HCT116 (cell line): ENCODE measurements at regions not wholly inside any gene's neighbourhood (a gene's known extent, or its start where the extent isn't known, plus 50 kb on each side); places are given as distances from the start of the nearest gene placed in this dataset.

Experiments used
- ATAC-seq: fragments of 200-7000 bp; cut with Tn5 transposase; 2 replicates; pipeline ENCODE4 v1.9.1; 2020; ENCODE audit warnings: mild to moderate bottlenecking, moderate library complexity
- BruUV-seq: library from RNA; stranded (reverse); fragments of 400-500 nt; replicated peaks from 2 replicates; lab custom pipeline; 2021; lab: Mats Ljungman, UMichigan
- CTCF ChIA-PET: fragments of 300-600 bp; sonication (Branson Sonifier 250); formaldehyde crosslinking; loops from one replicate; lab custom pipeline; 2021; ENCODE audit warnings: antibody characterized with exemption; lab: Charles Lee
- POLR2A ChIA-PET: fragments of 300-600, 350-600 bp; sonication (Branson Sonifier 250); formaldehyde crosslinking; loops from one replicate; lab custom pipeline; 2021; ENCODE audit warnings: antibody characterized with exemption; lab: Charles Lee
- RAD21 ChIA-PET, 2 experiments: fragments of 300-600 bp; sonication (Branson Sonifier 250); formaldehyde crosslinking; loops; one replicate each; lab custom pipeline; 2023; ENCODE audit warnings: low total read pairs in 2 of 2; ENCODE audit not compliant: uncharacterized antibody in 2 of 2, unreplicated experiment in 2 of 2, low non-redundant PET in 1 of 2; lab: Charles Lee
- DNase-seq: peaks from one replicate; pipeline ENCODE4 v3.0.0-alpha.2; 2010; ENCODE audit warnings: low read depth, low spot score
- H2AFZ ChIP-seq: fragments of 200-600 bp; shearing (Covaris generic), sonication (generic); 2 replicates; pipeline ENCODE4 v1.6.1; 2017; ENCODE audit warnings: low read depth, mixed run types, mixed read lengths, antibody characterized with exemption, low read length; ENCODE audit not compliant: poor library complexity, severe bottlenecking
- H3K27ac ChIP-seq: 2 replicates; pipeline ENCODE4 v1.5.1; 2012; ENCODE audit warnings: low read depth, low read length
- H3K27me3 ChIP-seq: fragments of 200-600 bp; sonication (generic); 2 replicates; pipeline ENCODE4 v1.6.1; 2016; ENCODE audit warnings: mixed run types, low read length, mixed read lengths; ENCODE audit not compliant: insufficient read depth
- H3K36me3 ChIP-seq, 2 experiments: fragments of 200-500 bp in 1 of 2; fragments of 200-600 bp in 1 of 2; sonication (Bioruptor generic) in 1 of 2; sonication (generic) in 1 of 2; 2 replicates each; pipeline versions ENCODE4 v1.5.1 to v1.6.1; 2014 to 2016; ENCODE audit warnings: low read length in 2 of 2, inconsistent platforms in 1 of 2, mixed read lengths in 1 of 2, mixed run types in 1 of 2; ENCODE audit not compliant: insufficient read depth in 2 of 2, control insufficient read depth in 1 of 2
- H3K4me1 ChIP-seq, 2 experiments: fragments of 200-600 bp in 1 of 2; sonication (generic) in 1 of 2; 2 replicates each; pipeline versions ENCODE4 v1.5.1 to v1.6.1; 2012 to 2017; ENCODE audit warnings: low read length in 2 of 2, inconsistent platforms in 1 of 2, mild to moderate bottlenecking in 1 of 2, mixed read lengths in 1 of 2, mixed run types in 1 of 2, moderate library complexity in 1 of 2; ENCODE audit not compliant: insufficient read depth in 2 of 2, control insufficient read depth in 1 of 2
- H3K4me2 ChIP-seq: fragments of 200-600 bp; sonication (generic); 2 replicates; pipeline ENCODE4 v1.6.1; 2017; ENCODE audit warnings: mixed run types, low read length, mixed read lengths
- H3K4me3 ChIP-seq, 2 experiments: fragments of 200-600 bp in 1 of 2; sonication (generic) in 1 of 2; replicated peaks in 1 of 2; 2 replicates each; pipeline ENCODE4 v1.5.1; 2011 to 2016; ENCODE audit warnings: low read length in 2 of 2, control low read depth in 1 of 2, low read depth in 1 of 2, mild to moderate bottlenecking in 1 of 2, mixed read lengths in 1 of 2, mixed run types in 1 of 2
- H3K79me2 ChIP-seq: fragments of 200-600 bp; sonication (generic); 2 replicates; pipeline ENCODE4 v1.6.1; 2017; ENCODE audit warnings: mild to moderate bottlenecking, mixed run types, low read length, moderate library complexity, mixed read lengths; ENCODE audit not compliant: insufficient read depth
- H3K9ac ChIP-seq: fragments of 200-600 bp; sonication (generic); 2 replicates; pipeline ENCODE4 v1.6.1; 2016; ENCODE audit warnings: low read length, mixed read lengths
- H3K9me2 ChIP-seq: fragments of 200-600 bp; sonication (generic), shearing (Covaris generic); 2 replicates; pipeline ENCODE4 v1.6.1; 2017; ENCODE audit warnings: mixed run types, mild to moderate bottlenecking, moderate library complexity; ENCODE audit not compliant: insufficient read depth
- H3K9me3 ChIP-seq, 2 experiments: fragments of 200-500 bp in 1 of 2; fragments of 200-600 bp in 1 of 2; sonication (Bioruptor generic) in 1 of 2; sonication (generic) in 1 of 2; 2 replicates each; pipeline ENCODE4 v1.6.1; 2014 to 2017; ENCODE audit warnings: low read length in 2 of 2, mixed read lengths in 2 of 2, inconsistent platforms in 1 of 2, low read depth in 1 of 2, mild to moderate bottlenecking in 1 of 2, mixed run types in 1 of 2, moderate library complexity in 1 of 2; ENCODE audit not compliant: control insufficient read depth in 1 of 2, insufficient read depth in 1 of 2
- H4K20me1 ChIP-seq: fragments of 200-600 bp; sonication (generic), shearing (Covaris generic); 2 replicates; pipeline ENCODE4 v1.6.1; 2017; ENCODE audit warnings: mixed run types, mild to moderate bottlenecking, moderate library complexity; ENCODE audit not compliant: insufficient read depth
- CBX3 ChIP-seq: IDR thresholded peaks from 2 replicates; pipeline ENCODE4 v1.6.1; 2012; ENCODE audit warnings: low read depth
- EZH2 ChIP-seq: fragments of 200-600 bp; sonication (generic); IDR thresholded peaks from 2 replicates; pipeline ENCODE4 v1.6.1; 2017; ENCODE audit warnings: antibody characterized with exemption, mixed run types
- EZH2phosphoT487 ChIP-seq: fragments of 200-600 bp; IDR thresholded peaks from 2 replicates; pipeline ENCODE4 v1.6.1; 2018; ENCODE audit warnings: antibody characterized with exemption, borderline replicate concordance
- FOSL1 ChIP-seq: IDR thresholded peaks from 2 replicates; pipeline ENCODE4 v1.6.1; 2012; ENCODE audit warnings: low read depth
- JUND ChIP-seq: IDR thresholded peaks from 2 replicates; pipeline ENCODE4 v1.6.1; 2012
- POLR2A ChIP-seq: IDR thresholded peaks from 2 replicates; pipeline ENCODE4 v1.7.0; 2011; ENCODE audit warnings: borderline replicate concordance; ENCODE audit not compliant: insufficient read depth, insufficient read length; ENCODE audit errors: extremely low read depth
- POLR2AphosphoS5 ChIP-seq: IDR thresholded peaks from 2 replicates; pipeline ENCODE4 v1.6.1; 2011; ENCODE audit warnings: mild to moderate bottlenecking, low read depth, low read length, moderate library complexity
- SIN3A ChIP-seq: IDR thresholded peaks from 2 replicates; pipeline ENCODE4 v1.6.1; 2012; ENCODE audit warnings: low read depth
- SP1 ChIP-seq: IDR thresholded peaks from 2 replicates; pipeline ENCODE4 v1.6.1; 2012; ENCODE audit warnings: low read depth
- SRF ChIP-seq: IDR thresholded peaks from 2 replicates; pipeline ENCODE4 v1.6.1; 2012; ENCODE audit warnings: low read depth
- TCF7L2 ChIP-seq: IDR thresholded peaks from 2 replicates; pipeline ENCODE4 v1.7.0; 2011; ENCODE audit warnings: borderline replicate concordance, inconsistent platforms; ENCODE audit not compliant: insufficient read depth, insufficient read length; ENCODE audit errors: extremely low read depth
- YY1 ChIP-seq: IDR thresholded peaks from 2 replicates; pipeline ENCODE4 v1.6.1; 2011; ENCODE audit warnings: low read length, low read depth, moderate library complexity, mild to moderate bottlenecking; ENCODE audit not compliant: insufficient replicate concordance; ENCODE audit errors: extremely low read depth
- ZFX ChIP-seq: fragments of 450-650 bp; IDR thresholded peaks from 2 replicates; pipeline ENCODE4 v1.6.1; 2017
- intact Hi-C: fragments of 100-400 bp; cut with micrococcal nuclease; formaldehyde crosslinking; loops from 2 replicates; pipeline ENCODE4 v1.10.0; 2022
- TF ChIP-seq, protein P1 (sequence below): IDR thresholded peaks from 2 replicates; pipeline ENCODE4 v1.6.1; 2012
- TF ChIP-seq, protein P2 (sequence below), 3 experiments: fragments of 200-600 bp in 1 of 3; sonication (generic) in 1 of 3; IDR thresholded peaks in 2 of 3; conservative IDR thresholded peaks in 1 of 3; 2 replicates each; pipeline ENCODE4 v1.5.1; 2012 to 2017; ENCODE audit warnings: low read depth in 2 of 3, low read length in 2 of 3, antibody characterized with exemption in 1 of 3, borderline replicate concordance in 1 of 3, control low read depth in 1 of 3, mild to moderate bottlenecking in 1 of 3, mixed read lengths in 1 of 3, mixed run types in 1 of 3, moderate library complexity in 1 of 3; ENCODE audit not compliant: insufficient read depth in 1 of 3

DNA sequence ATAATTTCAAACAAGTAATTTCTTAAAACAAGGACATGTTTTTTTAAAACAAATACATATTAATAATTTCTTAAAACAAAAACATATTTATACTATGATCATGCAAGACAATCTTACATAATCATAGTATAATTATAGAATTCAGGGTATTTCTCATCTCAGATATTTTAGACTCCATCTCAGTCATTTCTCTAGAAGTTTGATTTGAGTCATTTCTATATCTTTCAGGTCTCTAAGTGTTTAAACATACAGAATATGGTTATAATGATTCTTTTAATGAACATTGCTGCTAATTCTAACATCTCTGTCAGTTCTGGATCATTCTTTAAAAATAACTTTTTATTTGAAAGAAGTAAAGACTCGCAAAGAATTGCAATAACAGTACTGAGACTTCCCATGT is 154.2 kb upstream of the KYNU start:
- Histone ChIP-seq H3K9me2 (no peaks in the 10 kb centered on the region), H3K9ac (no peak overlapping the region), H3K9me3 (no peaks in the 10 kb centered on the region), H3K79me2 (no peaks in the 10 kb centered on the region), H3K4me2 (no peak overlapping the region), H2AFZ (no peak overlapping the region), H3K27ac (no peak overlapping the region), H4K20me1 (no peaks in the 10 kb centered on the region), H3K27me3 (no peaks in the 10 kb centered on the region), H3K36me3 (no peaks in the 10 kb centered on the region), H3K4me3 (no peak overlapping the region), H3K4me1 (no peaks in the 10 kb centered on the region)
- ChIA-PET POLR2A (no interaction called here), RAD21 (no interaction called here), CTCF (no interaction called here)
- intact Hi-C loops: no loop called here
- TF ChIP-seq ZFX (no peak), TCF7L2 (no peak), POLR2A (no peak), SP1 (no peak), CBX3 (no peak), EZH2phosphoT487 (no peak), SIN3A (no peak), FOSL1 (no peak), SRF (no peak), POLR2AphosphoS5 (no peak), EZH2 (no peak), YY1 (no peak), JUND (no peak)
- TF ChIP-seq, protein P1, sequence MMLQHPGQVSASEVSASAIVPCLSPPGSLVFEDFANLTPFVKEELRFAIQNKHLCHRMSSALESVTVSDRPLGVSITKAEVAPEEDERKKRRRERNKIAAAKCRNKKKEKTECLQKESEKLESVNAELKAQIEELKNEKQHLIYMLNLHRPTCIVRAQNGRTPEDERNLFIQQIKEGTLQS: no peak
- TF ChIP-seq, protein P2, sequence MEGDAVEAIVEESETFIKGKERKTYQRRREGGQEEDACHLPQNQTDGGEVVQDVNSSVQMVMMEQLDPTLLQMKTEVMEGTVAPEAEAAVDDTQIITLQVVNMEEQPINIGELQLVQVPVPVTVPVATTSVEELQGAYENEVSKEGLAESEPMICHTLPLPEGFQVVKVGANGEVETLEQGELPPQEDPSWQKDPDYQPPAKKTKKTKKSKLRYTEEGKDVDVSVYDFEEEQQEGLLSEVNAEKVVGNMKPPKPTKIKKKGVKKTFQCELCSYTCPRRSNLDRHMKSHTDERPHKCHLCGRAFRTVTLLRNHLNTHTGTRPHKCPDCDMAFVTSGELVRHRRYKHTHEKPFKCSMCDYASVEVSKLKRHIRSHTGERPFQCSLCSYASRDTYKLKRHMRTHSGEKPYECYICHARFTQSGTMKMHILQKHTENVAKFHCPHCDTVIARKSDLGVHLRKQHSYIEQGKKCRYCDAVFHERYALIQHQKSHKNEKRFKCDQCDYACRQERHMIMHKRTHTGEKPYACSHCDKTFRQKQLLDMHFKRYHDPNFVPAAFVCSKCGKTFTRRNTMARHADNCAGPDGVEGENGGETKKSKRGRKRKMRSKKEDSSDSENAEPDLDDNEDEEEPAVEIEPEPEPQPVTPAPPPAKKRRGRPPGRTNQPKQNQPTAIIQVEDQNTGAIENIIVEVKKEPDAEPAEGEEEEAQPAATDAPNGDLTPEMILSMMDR (IDR thresholded peaks at IDR 0.05 in 2 of 3, conservative IDR thresholded peaks at IDR 0.05 in 1 of 3; ENCODE audit: borderline replicate concordance in 1 of 3, insufficient read depth in 1 of 3, low read depth in 2 of 3, low read length in 2 of 3): no peak
- ATAC-seq (no peak), DNase-seq (no peak)
- BruUV-seq: no TSS peak
